H1 (cell line): ENCODE measurements at regions not wholly inside any gene's neighbourhood (a gene's known extent, or its start where the extent isn't known, plus 50 kb on each side); places are given as distances from the start of the nearest gene placed in this dataset.

Experiments used
- CTCF ChIA-PET: fragments of 300-600 bp; sonication (Branson Sonifier 250); formaldehyde crosslinking; loops from one replicate; lab custom pipeline; 2021; ENCODE audit not compliant: partially characterized antibody; lab: Charles Lee
- POLR2A ChIA-PET: fragments of 300-600 bp; sonication (Branson Sonifier 250); formaldehyde crosslinking; loops from one replicate; lab custom pipeline; 2021; ENCODE audit warnings: inconsistent platforms; ENCODE audit not compliant: partially characterized antibody; lab: Charles Lee
- DNase-seq, 2 experiments: peaks; one replicate each; pipeline versions ENCODE4 v3.0.0 to v3.0.0-alpha.2; 2010 to 2022; ENCODE audit warnings: low spot score in 2 of 2, low read depth in 1 of 2, mixed read lengths in 1 of 2
- FAIRE-seq: peaks from 2 replicates; lab custom pipeline; 2011; peaks lifted over from hg19 to GRCh38; lab: Jason Lieb, UNC
- H2AFZ ChIP-seq: 2 replicates; pipeline ENCODE4 v1.8.1; 2012; ENCODE audit warnings: low read length, inconsistent platforms
- H2AK5ac ChIP-seq: 2 replicates; pipeline ENCODE4 v1.6.1; 2013; ENCODE audit warnings: low read depth, low read length
- H2BK120ac ChIP-seq: replicated peaks from 2 replicates; pipeline ENCODE3; 2013; ENCODE audit warnings: low read depth, low read length, inconsistent platforms
- H2BK12ac ChIP-seq: 2 replicates; pipeline ENCODE4 v1.6.1; 2013; ENCODE audit warnings: low read depth, low read length
- H2BK15ac ChIP-seq: 2 replicates; pipeline ENCODE4 v1.6.1; 2013; ENCODE audit warnings: low read length
- H2BK20ac ChIP-seq: 2 replicates; pipeline ENCODE4 v1.6.1; 2013; ENCODE audit warnings: low read length
- H2BK5ac ChIP-seq: 2 replicates; pipeline ENCODE4 v1.6.1; 2013; ENCODE audit warnings: low read depth, low read length
- H3K14ac ChIP-seq: 2 replicates; pipeline ENCODE4 v1.6.1; 2013; ENCODE audit warnings: inconsistent platforms; ENCODE audit not compliant: insufficient read length
- H3K18ac ChIP-seq: 2 replicates; pipeline ENCODE4 v1.6.1; 2013; ENCODE audit warnings: low read length; ENCODE audit errors: extremely low read depth
- H3K23ac ChIP-seq: 2 replicates; pipeline ENCODE4 v1.6.1; 2013; ENCODE audit warnings: inconsistent platforms; ENCODE audit not compliant: insufficient read length
- H3K23me2 ChIP-seq: 2 replicates; pipeline ENCODE4 v1.6.1; 2013; ENCODE audit warnings: low read depth, low read length
- H3K27ac ChIP-seq: 2 replicates; pipeline ENCODE4 v1.6.1; 2011; ENCODE audit warnings: low read depth, low read length, inconsistent platforms
- H3K27me3 ChIP-seq, 4 experiments: replicated peaks in 1 of 4; 1 replicate in 1 of 4; 2 replicates in 3 of 4; pipeline versions ENCODE4 v1.6.1 to v1.8.1; 2011 to 2013; ENCODE audit warnings: low read length in 3 of 4, mild to moderate bottlenecking in 3 of 4, inconsistent platforms in 2 of 4, mixed read lengths in 2 of 4, moderate library complexity in 1 of 4; ENCODE audit not compliant: control insufficient read depth in 3 of 4, insufficient read depth in 3 of 4; ENCODE audit errors: extremely low read depth in 1 of 4
- H3K36me3 ChIP-seq, 4 experiments: 2 replicates each; pipeline versions ENCODE4 v1.6.1 to v1.8.1; 2011 to 2013; ENCODE audit warnings: mild to moderate bottlenecking in 4 of 4, low read length in 3 of 4, moderate library complexity in 2 of 4, control low read depth in 1 of 4, inconsistent platforms in 1 of 4; ENCODE audit not compliant: insufficient read depth in 4 of 4, control insufficient read depth in 2 of 4
- H3K4ac ChIP-seq: replicated peaks from 2 replicates; pipeline ENCODE3; 2013; ENCODE audit warnings: low read length, low read depth, mixed read lengths, inconsistent platforms; ENCODE audit not compliant: insufficient read length
- H3K4me1 ChIP-seq, 4 experiments: replicated peaks in 1 of 4; 1 replicate in 1 of 4; 2 replicates in 3 of 4; pipeline versions ENCODE4 v1.6.1 to v1.8.1; 2011 to 2013; ENCODE audit warnings: low read length in 3 of 4, inconsistent platforms in 2 of 4, mixed read lengths in 1 of 4; ENCODE audit not compliant: insufficient read depth in 4 of 4, control insufficient read depth in 3 of 4
- H3K4me2 ChIP-seq, 2 experiments: 2 replicates each; pipeline versions ENCODE4 v1.6.1 to v1.8.1; 2011 to 2013; ENCODE audit warnings: low read depth in 2 of 2, low read length in 2 of 2, control low read depth in 1 of 2, inconsistent platforms in 1 of 2, mild to moderate bottlenecking in 1 of 2; ENCODE audit not compliant: insufficient read depth in 1 of 2
- H3K4me3 ChIP-seq, 4 experiments: fragments of 200-600, 300-600 bp in 1 of 4; sonication (generic), shearing (Covaris generic), sonication (Bioruptor Twin) in 1 of 4; 2 replicates each; pipeline versions ENCODE4 v1.5.1 to v1.8.1; 2011 to 2016; ENCODE audit warnings: low read length in 4 of 4, low read depth in 3 of 4, control low read depth in 2 of 4, inconsistent platforms in 2 of 4, mild to moderate bottlenecking in 2 of 4, mixed read lengths in 1 of 4, moderate library complexity in 1 of 4; ENCODE audit not compliant: insufficient read depth in 2 of 4; ENCODE audit errors: extremely low read depth in 1 of 4
- H3K56ac ChIP-seq: replicated peaks from 2 replicates; pipeline ENCODE3; 2013; ENCODE audit warnings: low read depth, mild to moderate bottlenecking, mixed read lengths, low read length, inconsistent platforms; ENCODE audit not compliant: insufficient read length
- H3K79me1 ChIP-seq: 2 replicates; pipeline ENCODE4 v1.6.1; 2013; ENCODE audit warnings: low read depth, low read length, control low read depth
- H3K79me2 ChIP-seq, 2 experiments: 2 replicates each; pipeline versions ENCODE4 v1.6.1 to v1.8.1; 2012 to 2013; ENCODE audit warnings: low read length in 2 of 2, mild to moderate bottlenecking in 2 of 2, inconsistent platforms in 1 of 2; ENCODE audit not compliant: insufficient read depth in 2 of 2, control insufficient read depth in 1 of 2
- H3K9ac ChIP-seq, 4 experiments: replicated peaks in 1 of 4; 1 replicate in 1 of 4; 2 replicates in 3 of 4; pipeline versions ENCODE4 v1.6.1 to v1.8.1; 2011 to 2013; ENCODE audit warnings: low read depth in 3 of 4, low read length in 3 of 4, control low read depth in 2 of 4, mild to moderate bottlenecking in 2 of 4, moderate library complexity in 2 of 4, inconsistent platforms in 1 of 4; ENCODE audit errors: extremely low read depth in 1 of 4
- H3K9me3 ChIP-seq, 2 experiments: 2 replicates each; pipeline versions ENCODE4 v1.6.1 to v1.8.1; 2012 to 2013; ENCODE audit warnings: mild to moderate bottlenecking in 2 of 2, moderate library complexity in 2 of 2, control low read depth in 1 of 2, inconsistent platforms in 1 of 2, low read depth in 1 of 2, low read length in 1 of 2, mixed read lengths in 1 of 2; ENCODE audit not compliant: insufficient read depth in 2 of 2
- H4K20me1 ChIP-seq, 2 experiments: replicated peaks in 1 of 2; 2 replicates each; pipeline versions ENCODE3 to v1.8.1; 2011 to 2013; ENCODE audit warnings: inconsistent platforms in 2 of 2, low read length in 2 of 2, mild to moderate bottlenecking in 1 of 2; ENCODE audit not compliant: insufficient read depth in 2 of 2, control insufficient read depth in 1 of 2
- H4K5ac ChIP-seq: 2 replicates; pipeline ENCODE4 v1.6.1; 2013; ENCODE audit warnings: low read length, low read depth, mixed read lengths, inconsistent platforms; ENCODE audit not compliant: insufficient read length
- H4K8ac ChIP-seq: 2 replicates; pipeline ENCODE4 v1.8.0; 2013; ENCODE audit warnings: mild to moderate bottlenecking, moderate library complexity, low read length, inconsistent platforms; ENCODE audit not compliant: insufficient read depth; ENCODE audit errors: extremely low read depth
- H4K91ac ChIP-seq: replicated peaks from 2 replicates; pipeline ENCODE3; 2013; ENCODE audit warnings: low read length, mixed read lengths, inconsistent platforms; ENCODE audit not compliant: insufficient read length
- CBX8 ChIP-seq: fragments of 300-800, 300-1000 bp; sonication (generic); IDR thresholded peaks from 2 replicates; pipeline ENCODE4 v1.7.1; 2016; ENCODE audit warnings: low read depth, low read length, borderline replicate concordance
- CREB1 ChIP-seq: IDR thresholded peaks from 2 replicates; pipeline ENCODE4 v1.6.1; 2012; ENCODE audit warnings: inconsistent platforms
- CTBP2 ChIP-seq: IDR thresholded peaks from 2 replicates; pipeline ENCODE4 v1.7.0; 2011; ENCODE audit warnings: borderline replicate concordance, mild to moderate bottlenecking, moderate library complexity, mixed read lengths, low read length; ENCODE audit not compliant: insufficient read depth, insufficient read length
- GTF2F1 ChIP-seq: IDR thresholded peaks from 2 replicates; pipeline ENCODE4 v1.6.1; 2012; ENCODE audit warnings: low read depth, low read length, improper control_type of control experiment, borderline replicate concordance
- JUND ChIP-seq: IDR thresholded peaks from 2 replicates; pipeline ENCODE4 v1.6.1; 2011; ENCODE audit warnings: mild to moderate bottlenecking, improper control_type of control experiment, low read length
- KDM5A ChIP-seq: fragments of 200-600 bp; IDR thresholded peaks from 2 replicates; pipeline ENCODE4 v1.7.1; 2012; ENCODE audit warnings: mild to moderate bottlenecking, low read length, inconsistent platforms, mixed read lengths
- NANOG ChIP-seq: IDR thresholded peaks from 2 replicates; pipeline ENCODE4 v1.6.1; 2011; ENCODE audit warnings: low read length, low read depth, mild to moderate bottlenecking, inconsistent platforms; ENCODE audit not compliant: insufficient read depth, poor library complexity, severe bottlenecking
- POLR2A ChIP-seq, 2 experiments: IDR thresholded peaks; 1 replicate in 1 of 2; 2 replicates in 1 of 2; pipeline ENCODE4 v1.6.1; 2011; ENCODE audit warnings: low read depth in 2 of 2, low read length in 2 of 2, mild to moderate bottlenecking in 2 of 2; ENCODE audit errors: control extremely low read depth in 1 of 2
- RNF2 ChIP-seq: fragments of 200-900, 300-1000 bp; sonication (generic); IDR thresholded peaks from 2 replicates; pipeline ENCODE4 v1.7.1; 2016; ENCODE audit warnings: borderline replicate concordance, low read depth, mild to moderate bottlenecking, antibody characterized with exemption, low read length; ENCODE audit not compliant: poor library complexity, severe bottlenecking; ENCODE audit errors: missing control alignments
- RXRA ChIP-seq: IDR thresholded peaks from 2 replicates; pipeline ENCODE4 v1.6.1; 2011; ENCODE audit warnings: low read depth, mild to moderate bottlenecking, low read length, moderate library complexity; ENCODE audit not compliant: insufficient read depth
- SIRT6 ChIP-seq: IDR thresholded peaks from one replicate; pipeline ENCODE4 v1.7.1; 2012; ENCODE audit warnings: low read length, inconsistent platforms
- SIX5 ChIP-seq: IDR thresholded peaks from 2 replicates; pipeline ENCODE4 v1.6.1; 2011; ENCODE audit warnings: mild to moderate bottlenecking, low read depth, low read length
- SP2 ChIP-seq: IDR thresholded peaks from 2 replicates; pipeline ENCODE4 v1.6.1; 2012; ENCODE audit warnings: mild to moderate bottlenecking, low read length, inconsistent platforms
- TBP ChIP-seq: IDR thresholded peaks from 2 replicates; pipeline ENCODE4 v1.6.1; 2011; ENCODE audit warnings: low read depth, low read length, improper control_type of control experiment
- TEAD4 ChIP-seq: IDR thresholded peaks from 2 replicates; pipeline ENCODE4 v1.6.1; 2012; ENCODE audit warnings: low read depth, low read length, inconsistent platforms, mixed read lengths
- TF ChIP-seq, protein P1 (sequence below): IDR thresholded peaks from 2 replicates; pipeline ENCODE4 v1.6.1; 2011; ENCODE audit warnings: low read length, improper control_type of control experiment

DNA sequence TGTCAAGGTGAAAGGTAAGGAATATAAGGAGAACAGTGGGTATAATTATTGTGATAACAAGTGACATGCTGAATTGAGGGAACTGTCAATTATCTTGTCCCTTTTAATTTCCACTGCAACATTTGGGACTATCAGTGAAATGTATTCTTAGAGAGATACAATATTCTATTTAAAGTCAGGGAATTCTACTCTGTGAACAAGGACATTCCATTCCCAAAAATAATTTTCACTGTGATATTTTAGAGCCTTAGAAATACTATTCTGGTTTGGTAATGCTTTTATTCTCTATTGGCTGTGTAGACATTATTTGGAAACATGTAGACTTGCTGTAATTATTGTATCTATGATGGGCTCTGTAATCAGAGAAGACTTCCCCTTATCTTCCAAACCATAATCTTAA lies 248.0 kb upstream of the PCSK5 start:
- H3K4ac ChIP-seq = no peak overlapping the region
- H4K8ac ChIP-seq = no peak overlapping the region
- no peak overlapping the region for H3K4me3 ChIP-seq
- H3K4me2 ChIP-seq = no peak overlapping the region
- H2BK12ac ChIP-seq = no peak overlapping the region
- H3K4me1 ChIP-seq = peaks cover 0 to 4% (median 0%) of the 10 kb centered on the region in 4 experiments; a peak in 2 of 7 replicates
- H4K91ac ChIP-seq = no peak overlapping the region
- H3K23ac ChIP-seq = no peak overlapping the region
- no peak overlapping the region for H3K9ac ChIP-seq
- no peak overlapping the region for H2BK120ac ChIP-seq
- H3K23me2 ChIP-seq = no peaks in the 10 kb centered on the region
- ChIA-PET POLR2A (no interaction called here), CTCF (no interaction called here)
- no peaks in the 10 kb centered on the region for H4K20me1 ChIP-seq
- no peak overlapping the region for H2BK5ac ChIP-seq
- H2AK5ac ChIP-seq = no peak overlapping the region
- no peaks in the 10 kb centered on the region for H3K27me3 ChIP-seq
- H3K27ac ChIP-seq = no peak overlapping the region
- no peaks in the 10 kb centered on the region for H3K79me2 ChIP-seq
- H3K18ac ChIP-seq = no peak overlapping the region
- H4K5ac ChIP-seq = no peak overlapping the region
- no peak overlapping the region for H3K56ac ChIP-seq
- H3K79me1 ChIP-seq = no peaks in the 10 kb centered on the region
- no peak for FAIRE-seq
- no peak overlapping the region for H2AFZ ChIP-seq
- no peak overlapping the region for H2BK20ac ChIP-seq
- H3K14ac ChIP-seq = no peak overlapping the region
- no peak for DNase-seq
- no peaks in the 10 kb centered on the region for H3K9me3 ChIP-seq
- H3K36me3 ChIP-seq = no peaks in the 10 kb centered on the region
- H2BK15ac ChIP-seq = no peak overlapping the region
- TF ChIP-seq SIX5 (no peak), TEAD4 (no peak), CREB1 (no peak), KDM5A (no peak), RXRA (no peak), RNF2 (no peak), SP2 (no peak), POLR2A (IDR thresholded peaks at IDR 0.05; ENCODE audit: control extremely low read depth in 1 of 2, low read depth in 2 of 2, low read length in 2 of 2) (no peak), GTF2F1 (no peak), CTBP2 (no peak), NANOG (no peak), JUND (no peak), SIRT6 (no peak), TBP (no peak), CBX8 (no peak)
- TF ChIP-seq, protein P1, sequence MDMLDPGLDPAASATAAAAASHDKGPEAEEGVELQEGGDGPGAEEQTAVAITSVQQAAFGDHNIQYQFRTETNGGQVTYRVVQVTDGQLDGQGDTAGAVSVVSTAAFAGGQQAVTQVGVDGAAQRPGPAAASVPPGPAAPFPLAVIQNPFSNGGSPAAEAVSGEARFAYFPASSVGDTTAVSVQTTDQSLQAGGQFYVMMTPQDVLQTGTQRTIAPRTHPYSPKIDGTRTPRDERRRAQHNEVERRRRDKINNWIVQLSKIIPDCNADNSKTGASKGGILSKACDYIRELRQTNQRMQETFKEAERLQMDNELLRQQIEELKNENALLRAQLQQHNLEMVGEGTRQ = no peak
